Dedifferentiated amniotic fluid mesenchymal stem cell (primary cell): ENCODE measurements at regions not wholly inside any gene's neighbourhood (a gene's known extent, or its start where the extent isn't known, plus 50 kb on each side); places are given as distances from the start of the nearest gene placed in this dataset.
"Not testable (repeated sequence)": the region's sequence is repeated elsewhere in the genome, so short reads cannot be mapped to it uniquely, and the experiment has no call there.

Experiments
- DNase-seq: peaks from one replicate; pipeline ENCODE4 v3.0.0-alpha.2; 2016; ENCODE audit errors: extremely low spot score

DNA sequence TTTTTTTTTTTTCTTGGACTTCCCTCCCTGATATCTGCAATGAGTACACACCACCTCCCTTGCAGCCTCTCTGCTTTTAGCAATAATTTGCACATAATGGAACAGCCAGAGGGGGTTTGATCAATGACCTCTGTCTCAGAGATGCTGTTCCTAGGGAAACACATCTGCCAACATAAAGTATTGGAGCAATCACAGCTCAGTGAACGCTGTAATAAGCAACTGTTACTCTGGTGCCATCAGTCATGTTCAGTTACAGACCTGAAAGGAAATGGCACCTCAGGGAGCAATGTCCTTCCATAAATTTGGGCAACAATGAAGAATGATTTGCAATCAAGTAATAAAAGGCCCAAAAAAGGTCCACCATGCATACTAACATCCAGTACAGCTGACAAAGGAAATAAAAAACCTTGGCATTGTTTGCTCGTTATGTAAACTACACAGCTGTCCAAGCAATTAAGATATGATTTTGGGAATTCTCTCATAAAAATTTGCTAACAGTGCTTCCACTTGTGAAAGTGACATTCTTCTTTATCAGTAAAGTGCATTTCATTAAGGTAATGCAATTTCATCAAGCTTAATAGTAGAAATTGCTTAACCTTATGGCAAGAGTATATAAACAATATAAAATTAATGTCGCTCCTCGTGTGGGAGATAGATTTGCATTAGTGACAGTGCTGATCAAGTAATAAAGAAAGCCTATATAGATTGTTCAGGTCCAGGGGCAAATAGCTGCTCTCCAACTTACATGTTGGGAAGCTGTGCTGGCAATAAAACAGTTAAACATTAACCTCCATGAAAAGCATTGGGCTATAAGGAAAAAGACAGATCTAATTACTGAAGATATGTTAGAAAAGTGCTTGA lies 167.8 kb downstream of the RASEF start:
- no peak for DNase-seq

DNA sequence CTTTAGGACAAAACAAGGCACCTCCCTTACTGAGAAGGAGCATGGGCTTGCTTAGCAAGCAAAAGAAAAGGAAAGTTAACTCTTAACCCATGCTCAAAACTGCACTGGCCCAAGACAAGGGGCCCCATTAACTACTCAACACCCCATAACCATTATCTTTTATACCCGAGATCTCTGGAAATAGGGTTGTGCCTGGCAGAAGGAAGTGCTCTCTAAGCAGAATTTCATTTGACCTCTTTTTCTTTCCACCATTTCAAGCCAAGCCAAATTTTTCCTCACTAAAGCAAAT lies 167.2 kb downstream of the RASEF start:
- DNase-seq: no peak

DNA sequence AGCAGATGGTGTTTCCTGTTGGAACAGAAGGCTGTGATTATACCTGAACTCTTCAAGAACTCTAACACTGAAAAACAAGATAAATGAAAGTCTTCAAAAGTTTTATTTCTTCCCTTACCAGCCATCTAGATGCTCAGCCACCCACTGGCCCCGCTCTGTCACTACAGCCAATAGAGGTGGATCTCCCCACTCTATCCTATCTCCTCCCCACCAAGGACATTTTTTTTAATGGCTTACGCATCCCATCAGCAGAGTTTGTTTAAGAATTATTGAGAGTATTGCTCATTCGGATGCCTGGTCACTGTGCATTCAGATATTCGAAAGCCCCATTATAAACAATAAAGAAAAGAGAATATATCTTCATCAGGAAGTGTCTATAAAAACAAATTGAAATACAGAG lies 159.4 kb downstream of the RASEF start:
- DNase-seq: no peak

- no peak for DNase-seq
Measured at GRCh38 chr9:82911996-82912395, 150.9 kb downstream of the RASEF start.

GRCh38 chr9:82912645-82913044 lies 150.3 kb downstream of the RASEF start:
- no peak for DNase-seq

GRCh38 chr9:82916238-82916637 lies 146.7 kb downstream of the RASEF start:
- not testable (repeated sequence) for DNase-seq

GRCh38 chr9:82920154-82920553 lies 142.8 kb downstream of the RASEF start:
- no peak for DNase-seq

GRCh38 chr9:82922686-82923085 lies 140.3 kb downstream of the RASEF start:
- DNase-seq: no peak

- no peak for DNase-seq
Measured at GRCh38 chr9:82923092-82923911, 139.6 kb downstream of the RASEF start.

GRCh38 chr9:82923912-82924605 lies 138.9 kb downstream of the RASEF start:
- DNase-seq: no peak
